Panc1 (cell line): ENCODE measurements at regions not wholly inside any gene's neighbourhood (a gene's known extent, or its start where the extent isn't known, plus 50 kb on each side); places are given as distances from the start of the nearest gene placed in this dataset.

Experiments used
- ATAC-seq: fragments of 200-7000 bp; cut with Tn5 transposase; 2 replicates; pipeline ENCODE4 v1.9.1; 2020; ENCODE audit warnings: mild to moderate bottlenecking, moderate library complexity
- BruUV-seq: library from RNA; stranded (reverse); fragments of 400-500 nt; replicated peaks from 2 replicates; lab custom pipeline; 2021; lab: Mats Ljungman, UMichigan
- CTCF ChIA-PET: fragments of 300-600 bp; sonication (Branson Sonifier 250); formaldehyde crosslinking; loops from one replicate; lab custom pipeline; 2022; ENCODE audit warnings: antibody characterized with exemption; lab: Charles Lee
- POLR2A ChIA-PET: fragments of 300-600 bp; sonication (Branson Sonifier 250); formaldehyde crosslinking; loops from one replicate; lab custom pipeline; 2022; ENCODE audit warnings: antibody characterized with exemption; lab: Charles Lee
- DNase-seq: peaks from one replicate; pipeline ENCODE4 v3.0.0-alpha.2; 2010; ENCODE audit warnings: low read depth, low spot score
- H3K27ac ChIP-seq: 2 replicates; pipeline ENCODE4 v1.5.1; 2011; ENCODE audit warnings: mild to moderate bottlenecking, low read length, inconsistent platforms
- H3K27me3 ChIP-seq: fragments of 200-500 bp; sonication (Bioruptor generic); 2 replicates; pipeline ENCODE4 v1.6.0; 2014; ENCODE audit warnings: low read length, inconsistent platforms; ENCODE audit not compliant: control insufficient read depth, insufficient read depth
- H3K36me3 ChIP-seq: fragments of 200-500 bp; sonication (Bioruptor generic); 2 replicates; pipeline ENCODE4 v1.5.1; 2014; ENCODE audit warnings: inconsistent platforms, mild to moderate bottlenecking, low read length, moderate library complexity; ENCODE audit not compliant: control insufficient read depth, insufficient read depth
- H3K4me1 ChIP-seq: 2 replicates; pipeline ENCODE4 v1.5.1; 2011; ENCODE audit warnings: inconsistent platforms, mild to moderate bottlenecking, low read length, moderate library complexity; ENCODE audit not compliant: control insufficient read depth, insufficient read depth
- H3K4me3 ChIP-seq, 2 experiments: 2 replicates each; pipeline ENCODE4 v1.5.1; 2011 to 2012; ENCODE audit warnings: low read depth in 2 of 2, low read length in 2 of 2, mild to moderate bottlenecking in 2 of 2, inconsistent platforms in 1 of 2, moderate library complexity in 1 of 2
- H3K9me3 ChIP-seq: fragments of 200-500 bp; sonication (Bioruptor generic); 2 replicates; pipeline ENCODE4 v1.5.1; 2014; ENCODE audit warnings: low read depth, mild to moderate bottlenecking, inconsistent platforms, low read length, moderate library complexity; ENCODE audit not compliant: control insufficient read depth, insufficient read depth
- POLR2AphosphoS5 ChIP-seq: IDR thresholded peaks from 2 replicates; pipeline ENCODE4 v1.6.1; 2012; ENCODE audit warnings: mild to moderate bottlenecking, low read depth, low read length, moderate library complexity
- SIN3A ChIP-seq: IDR thresholded peaks from 2 replicates; pipeline ENCODE4 v1.6.1; 2012; ENCODE audit warnings: low read depth, mild to moderate bottlenecking, low read length, moderate library complexity, borderline replicate concordance; ENCODE audit not compliant: insufficient read depth
- TCF7L2 ChIP-seq: IDR thresholded peaks from 2 replicates; pipeline ENCODE4 v1.6.1; 2011; ENCODE audit warnings: mild to moderate bottlenecking, low read depth, low read length, inconsistent platforms
- in situ Hi-C: cut with HindIII; loops from 2 replicates; pipeline ENCODE4 v1.10.0; 2016; ENCODE audit warnings: low sequenced_read_pairs, low pct_unique_long_range_greater_than_20kb
- intact Hi-C: fragments of 100-400 bp; cut with micrococcal nuclease; formaldehyde crosslinking; loops from one replicate; pipeline ENCODE4 v1.10.0; 2022; ENCODE audit not compliant: unreplicated experiment
- TF ChIP-seq, protein P1 (sequence below), 2 experiments: IDR thresholded peaks; 2 replicates each; pipeline ENCODE4 v1.6.1; 2011 to 2012; ENCODE audit warnings: low read depth in 2 of 2, control low read depth in 1 of 2, low read length in 1 of 2, mild to moderate bottlenecking in 1 of 2, moderate library complexity in 1 of 2; ENCODE audit not compliant: insufficient read depth in 1 of 2
- TF ChIP-seq, protein P2 (sequence below): fragments of 450-650 bp; IDR thresholded peaks from 2 replicates; pipeline ENCODE4 v1.5.1; 2017; ENCODE audit warnings: mild to moderate bottlenecking

DNA sequence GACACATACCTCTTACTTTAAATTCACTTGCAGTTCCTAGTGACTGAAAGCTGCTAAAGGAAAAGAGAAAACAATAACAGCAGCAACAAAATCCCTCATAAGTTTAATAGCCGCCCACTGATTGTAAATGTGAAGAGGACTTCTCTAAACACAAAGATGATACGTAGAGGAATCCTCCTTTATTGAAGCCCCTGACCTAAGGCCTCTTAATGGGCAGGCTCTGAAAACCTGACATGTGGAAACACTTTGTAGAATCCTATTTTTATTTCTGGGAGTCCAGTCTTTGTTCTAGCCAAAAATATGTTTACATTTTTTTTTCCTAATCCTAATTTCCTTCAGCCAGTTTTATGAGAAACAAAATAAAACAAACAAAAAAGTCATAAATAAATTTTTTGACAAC, 1277.7 kb upstream of the CELF4 start:
- H3K4me3 ChIP-seq: no peak overlapping the region
- TF ChIP-seq SIN3A: no peak
- no peak for TF ChIP-seq TCF7L2
- TF ChIP-seq, protein P1, sequence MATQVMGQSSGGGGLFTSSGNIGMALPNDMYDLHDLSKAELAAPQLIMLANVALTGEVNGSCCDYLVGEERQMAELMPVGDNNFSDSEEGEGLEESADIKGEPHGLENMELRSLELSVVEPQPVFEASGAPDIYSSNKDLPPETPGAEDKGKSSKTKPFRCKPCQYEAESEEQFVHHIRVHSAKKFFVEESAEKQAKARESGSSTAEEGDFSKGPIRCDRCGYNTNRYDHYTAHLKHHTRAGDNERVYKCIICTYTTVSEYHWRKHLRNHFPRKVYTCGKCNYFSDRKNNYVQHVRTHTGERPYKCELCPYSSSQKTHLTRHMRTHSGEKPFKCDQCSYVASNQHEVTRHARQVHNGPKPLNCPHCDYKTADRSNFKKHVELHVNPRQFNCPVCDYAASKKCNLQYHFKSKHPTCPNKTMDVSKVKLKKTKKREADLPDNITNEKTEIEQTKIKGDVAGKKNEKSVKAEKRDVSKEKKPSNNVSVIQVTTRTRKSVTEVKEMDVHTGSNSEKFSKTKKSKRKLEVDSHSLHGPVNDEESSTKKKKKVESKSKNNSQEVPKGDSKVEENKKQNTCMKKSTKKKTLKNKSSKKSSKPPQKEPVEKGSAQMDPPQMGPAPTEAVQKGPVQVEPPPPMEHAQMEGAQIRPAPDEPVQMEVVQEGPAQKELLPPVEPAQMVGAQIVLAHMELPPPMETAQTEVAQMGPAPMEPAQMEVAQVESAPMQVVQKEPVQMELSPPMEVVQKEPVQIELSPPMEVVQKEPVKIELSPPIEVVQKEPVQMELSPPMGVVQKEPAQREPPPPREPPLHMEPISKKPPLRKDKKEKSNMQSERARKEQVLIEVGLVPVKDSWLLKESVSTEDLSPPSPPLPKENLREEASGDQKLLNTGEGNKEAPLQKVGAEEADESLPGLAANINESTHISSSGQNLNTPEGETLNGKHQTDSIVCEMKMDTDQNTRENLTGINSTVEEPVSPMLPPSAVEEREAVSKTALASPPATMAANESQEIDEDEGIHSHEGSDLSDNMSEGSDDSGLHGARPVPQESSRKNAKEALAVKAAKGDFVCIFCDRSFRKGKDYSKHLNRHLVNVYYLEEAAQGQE (IDR thresholded peaks at IDR 0.05; ENCODE audit: insufficient read depth in 1 of 2, low read depth in 2 of 2, low read length in 1 of 2): no peak
- no peak for TF ChIP-seq POLR2AphosphoS5
- TF ChIP-seq, protein P2, sequence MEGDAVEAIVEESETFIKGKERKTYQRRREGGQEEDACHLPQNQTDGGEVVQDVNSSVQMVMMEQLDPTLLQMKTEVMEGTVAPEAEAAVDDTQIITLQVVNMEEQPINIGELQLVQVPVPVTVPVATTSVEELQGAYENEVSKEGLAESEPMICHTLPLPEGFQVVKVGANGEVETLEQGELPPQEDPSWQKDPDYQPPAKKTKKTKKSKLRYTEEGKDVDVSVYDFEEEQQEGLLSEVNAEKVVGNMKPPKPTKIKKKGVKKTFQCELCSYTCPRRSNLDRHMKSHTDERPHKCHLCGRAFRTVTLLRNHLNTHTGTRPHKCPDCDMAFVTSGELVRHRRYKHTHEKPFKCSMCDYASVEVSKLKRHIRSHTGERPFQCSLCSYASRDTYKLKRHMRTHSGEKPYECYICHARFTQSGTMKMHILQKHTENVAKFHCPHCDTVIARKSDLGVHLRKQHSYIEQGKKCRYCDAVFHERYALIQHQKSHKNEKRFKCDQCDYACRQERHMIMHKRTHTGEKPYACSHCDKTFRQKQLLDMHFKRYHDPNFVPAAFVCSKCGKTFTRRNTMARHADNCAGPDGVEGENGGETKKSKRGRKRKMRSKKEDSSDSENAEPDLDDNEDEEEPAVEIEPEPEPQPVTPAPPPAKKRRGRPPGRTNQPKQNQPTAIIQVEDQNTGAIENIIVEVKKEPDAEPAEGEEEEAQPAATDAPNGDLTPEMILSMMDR: no peak
- DNase-seq: no peak
- H3K4me1 ChIP-seq: no peaks in the 10 kb centered on the region
- intact Hi-C loops (no loop called here), in situ Hi-C loops (no loop called here)
- ChIA-PET CTCF (no interaction called here), POLR2A (no interaction called here)
- H3K27ac ChIP-seq: no peak overlapping the region
- no peaks in the 10 kb centered on the region for H3K9me3 ChIP-seq
- no peaks in the 10 kb centered on the region for H3K27me3 ChIP-seq
- no peak for ATAC-seq
- H3K36me3 ChIP-seq: no peaks in the 10 kb centered on the region
- no TSS peak for BruUV-seq

DNA sequence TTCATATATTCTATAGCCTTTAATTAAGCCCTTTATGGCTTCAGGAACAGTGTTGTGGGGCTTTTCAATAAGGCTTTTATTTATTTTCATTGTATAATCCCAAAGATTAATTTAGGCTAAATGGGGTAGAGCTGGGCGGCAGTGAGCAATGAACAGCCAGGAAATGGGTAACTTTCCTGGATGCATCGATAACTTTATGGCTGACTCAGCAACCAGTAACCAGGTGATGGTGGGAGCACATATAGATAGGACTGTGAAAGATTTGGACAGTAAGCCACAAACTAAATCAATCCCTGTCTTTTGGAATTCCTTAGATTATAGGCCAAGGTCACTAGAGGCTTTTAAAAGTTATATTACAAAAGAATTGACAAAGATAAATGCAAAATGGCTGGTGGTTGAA, 1260.6 kb upstream of the CELF4 start:
- Histone ChIP-seq H3K9me3 (no peaks in the 10 kb centered on the region), H3K27me3 (no peaks in the 10 kb centered on the region), H3K4me1 (no peaks in the 10 kb centered on the region), H3K36me3 (no peaks in the 10 kb centered on the region), H3K27ac (no peak overlapping the region), H3K4me3 (no peak overlapping the region)
- no peak for DNase-seq
- no peak for ATAC-seq
- intact Hi-C loops: no loop called here
- POLR2A ChIA-PET: no interaction called here
- TF ChIP-seq, protein P1 (IDR thresholded peaks at IDR 0.05; ENCODE audit: insufficient read depth in 1 of 2, low read depth in 2 of 2, low read length in 1 of 2): no peak
- TF ChIP-seq, protein P2: no peak
- TF ChIP-seq TCF7L2 (no peak), SIN3A (no peak), POLR2AphosphoS5 (no peak)
- no TSS peak for BruUV-seq
- in situ Hi-C loops: no loop called here
- CTCF ChIA-PET: no interaction called here
